IMR-90 (cell line): ENCODE measurements at regions not wholly inside any gene's neighbourhood (a gene's known extent, or its start where the extent isn't known, plus 50 kb on each side); places are given as distances from the start of the nearest gene placed in this dataset.

Source experiments
- BHLHE40 ChIP-seq: fragments of 150-350 bp; IDR thresholded peaks from 2 replicates; pipeline ENCODE4 v1.6.1; 2016; ENCODE audit warnings: mild to moderate bottlenecking, low read depth, low read length
- CEBPB ChIP-seq: IDR thresholded peaks from 2 replicates; pipeline ENCODE4 v1.6.1; 2012; ENCODE audit warnings: low read depth, low read length, improper control_type of control experiment
- CTCF ChIP-seq: conservative IDR thresholded peaks from 2 replicates; pipeline ENCODE4 v1.5.1; 2012; ENCODE audit warnings: mild to moderate bottlenecking, low read depth, low read length, improper control_type of control experiment
- POLR2A ChIP-seq: IDR thresholded peaks from 2 replicates; pipeline ENCODE4 v1.6.1; 2012; ENCODE audit warnings: mild to moderate bottlenecking, low read depth, low read length
- RAD21 ChIP-seq: IDR thresholded peaks from 2 replicates; pipeline ENCODE4 v1.6.1; 2012; ENCODE audit warnings: low read length, improper control_type of control experiment
- RFX5 ChIP-seq: IDR thresholded peaks from 2 replicates; pipeline ENCODE4 v1.8.0; 2012; ENCODE audit warnings: low read depth, mild to moderate bottlenecking, low read length, moderate library complexity
- TF ChIP-seq, protein P1 (sequence below): fragments of 150-350 bp; IDR thresholded peaks from 2 replicates; pipeline ENCODE4 v1.6.1; 2017; ENCODE audit warnings: mild to moderate bottlenecking, antibody characterized with exemption, low read length, low read depth

GRCh38 chr1:60141276-60141675 is 67.7 kb upstream of the C1orf87 start:
- TF ChIP-seq CTCF (no peak), POLR2A (no peak), RAD21 (no peak), CEBPB (no peak), RFX5 (no peak), BHLHE40 (no peak)
- TF ChIP-seq, protein P1, sequence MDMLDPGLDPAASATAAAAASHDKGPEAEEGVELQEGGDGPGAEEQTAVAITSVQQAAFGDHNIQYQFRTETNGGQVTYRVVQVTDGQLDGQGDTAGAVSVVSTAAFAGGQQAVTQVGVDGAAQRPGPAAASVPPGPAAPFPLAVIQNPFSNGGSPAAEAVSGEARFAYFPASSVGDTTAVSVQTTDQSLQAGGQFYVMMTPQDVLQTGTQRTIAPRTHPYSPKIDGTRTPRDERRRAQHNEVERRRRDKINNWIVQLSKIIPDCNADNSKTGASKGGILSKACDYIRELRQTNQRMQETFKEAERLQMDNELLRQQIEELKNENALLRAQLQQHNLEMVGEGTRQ, result no peak
